Middle frontal gyrus (tissue), 1 donor: ENCODE measurements at regions not wholly inside any gene's neighbourhood (a gene's known extent, or its start where the extent isn't known, plus 50 kb on each side); places are given as distances from the start of the nearest gene placed in this dataset.

ENCODE experiments used
- DNase-seq: peaks from one replicate; pipeline ENCODE4 v3.0.0-alpha.2; 2015; ENCODE audit warnings: low spot score; ENCODE audit errors: extremely low spot score

GRCh38 chr7:144987686-144988085 lies 151.8 kb upstream of the TPK1 start:
- no peak for DNase-seq

GRCh38 chr7:144982133-144982532 lies 146.3 kb upstream of the TPK1 start:
- no peak for DNase-seq

- DNase-seq, result no peak
These were observed 140.0 kb upstream of the TPK1 start for GRCh38 chr7:144975882-144976281.

- no peak for DNase-seq
These were observed 133.9 kb upstream of the TPK1 start for GRCh38 chr7:144969787-144970186.

GRCh38 chr7:144960763-144961162 lies 124.9 kb upstream of the TPK1 start:
- no peak for DNase-seq

GRCh38 chr7:144957998-144958397 lies 122.1 kb upstream of the TPK1 start:
- no peak for DNase-seq

GRCh38 chr7:144955422-144955821 lies 119.6 kb upstream of the TPK1 start:
- DNase-seq, result no peak

- DNase-seq, result no peak
These were observed 105.3 kb upstream of the TPK1 start for GRCh38 chr7:144941127-144941526.

GRCh38 chr7:144937199-144937598 lies 101.3 kb upstream of the TPK1 start:
- no peak for DNase-seq

- no peak for DNase-seq
These were observed 100.5 kb upstream of the TPK1 start for GRCh38 chr7:144936314-144936713.

GRCh38 chr7:144910411-144910810 lies 74.6 kb upstream of the TPK1 start:
- DNase-seq, result no peak

GRCh38 chr7:144908943-144909556 lies 73.2 kb upstream of the TPK1 start:
- no peak for DNase-seq

- DNase-seq, result no peak
These were observed 72.5 kb upstream of the TPK1 start for GRCh38 chr7:144908324-144908723.

GRCh38 chr7:144907577-144907976 lies 71.7 kb upstream of the TPK1 start:
- DNase-seq, result no peak

GRCh38 chr7:144903201-144903600 lies 67.3 kb upstream of the TPK1 start:
- DNase-seq, result no peak

- DNase-seq, result no peak
These were observed 56.9 kb upstream of the TPK1 start for GRCh38 chr7:144892761-144893160.
